MM.1S (cell line): ENCODE measurements at regions not wholly inside any gene's neighbourhood (a gene's known extent, or its start where the extent isn't known, plus 50 kb on each side); places are given as distances from the start of the nearest gene placed in this dataset.

Experiments
- CTCF ChIP-seq: fragments of 300-600 bp; sonication (generic); IDR thresholded peaks from 2 replicates; pipeline ENCODE4 v1.5.1; 2016; ENCODE audit warnings: antibody characterized with exemption, low read length, mixed read lengths
- EZH2 ChIP-seq: fragments of 300-600 bp; sonication (generic); optimal IDR thresholded peaks from 2 replicates; pipeline ENCODE3; 2017; ENCODE audit warnings: low read depth, mild to moderate bottlenecking, antibody characterized with exemption, low read length, mixed read lengths
- EZH2phosphoT487 ChIP-seq: fragments of 300-600 bp; sonication (generic); IDR thresholded peaks from 2 replicates; pipeline ENCODE4 v1.6.1; 2018; ENCODE audit warnings: antibody characterized with exemption, low read length

GRCh38 chr10:52551046-52551445 is 221.5 kb downstream of the MBL2 start:
- TF ChIP-seq CTCF (no peak), EZH2phosphoT487 (no peak), EZH2 (no peak)
